ENCODE measurements at regions not wholly inside any gene's neighbourhood (a gene's known extent, or its start where the extent isn't known, plus 50 kb on each side); places are given as distances from the start of the nearest gene placed in this dataset.

DNA sequence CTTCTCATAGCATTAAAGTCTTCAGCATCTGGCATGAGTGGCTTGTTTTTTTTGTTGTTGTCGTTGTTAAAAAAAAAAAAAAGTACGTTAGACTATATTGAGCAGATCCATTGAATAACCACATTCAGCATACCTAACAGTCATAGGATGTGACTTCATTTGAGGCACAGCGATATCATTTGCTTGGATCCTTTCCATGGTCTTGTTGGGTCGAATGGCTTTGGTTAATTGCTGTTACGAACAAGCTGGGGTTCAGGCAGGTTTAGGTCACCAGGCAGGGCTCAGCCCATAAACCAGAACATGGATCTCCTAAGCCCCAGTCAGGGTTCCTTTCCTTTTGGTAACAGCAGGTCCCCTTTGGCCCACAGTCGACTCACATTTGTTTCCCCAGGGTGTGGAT lies 76.2 kb downstream of the POLR2M start:
- Histone ChIP-seq H3K4me3 (ENCODE audit: low read depth in 2 of 2, low read length in 2 of 2) (no peak overlapping the region), H3K4me1 (ENCODE audit: control insufficient read depth, insufficient read depth, low read length) (no peaks in the 10 kb centered on the region), H3K36me3 (ENCODE audit: control insufficient read depth, insufficient read depth, low read length) (no peaks in the 10 kb centered on the region), H3K27me3 (ENCODE audit: control insufficient read depth, insufficient read depth, low read length) (peaks cover 5% of the 10 kb centered on the region), H3K27ac (ENCODE audit: low read length) (no peak overlapping the region), H3K9me3 (ENCODE audit: control insufficient read depth, insufficient read depth, low read depth, low read length) (no peaks in the 10 kb centered on the region)
- CTCF ChIA-PET, result no interaction called here
- ATAC-seq, result no peak
- POLR2A ChIA-PET, result interaction anchor here (0.6 kb wide), 1 partner anchor 72 kb away, joined by 3 read pairs; no protein-coding TSS in a partner anchor
- in situ Hi-C loops (cut with HindIII; ENCODE audit: low pct_unique_long_range_greater_than_20kb, low sequenced_read_pairs), result no loop called here
- no TSS peak for BruUV-seq (replicated peaks)
- intact Hi-C loops (cut with micrococcal nuclease; ENCODE audit: unreplicated experiment), result no loop called here
- no peak for DNase-seq (ENCODE audit: low read depth, low spot score)
- TF ChIP-seq, protein P1, sequence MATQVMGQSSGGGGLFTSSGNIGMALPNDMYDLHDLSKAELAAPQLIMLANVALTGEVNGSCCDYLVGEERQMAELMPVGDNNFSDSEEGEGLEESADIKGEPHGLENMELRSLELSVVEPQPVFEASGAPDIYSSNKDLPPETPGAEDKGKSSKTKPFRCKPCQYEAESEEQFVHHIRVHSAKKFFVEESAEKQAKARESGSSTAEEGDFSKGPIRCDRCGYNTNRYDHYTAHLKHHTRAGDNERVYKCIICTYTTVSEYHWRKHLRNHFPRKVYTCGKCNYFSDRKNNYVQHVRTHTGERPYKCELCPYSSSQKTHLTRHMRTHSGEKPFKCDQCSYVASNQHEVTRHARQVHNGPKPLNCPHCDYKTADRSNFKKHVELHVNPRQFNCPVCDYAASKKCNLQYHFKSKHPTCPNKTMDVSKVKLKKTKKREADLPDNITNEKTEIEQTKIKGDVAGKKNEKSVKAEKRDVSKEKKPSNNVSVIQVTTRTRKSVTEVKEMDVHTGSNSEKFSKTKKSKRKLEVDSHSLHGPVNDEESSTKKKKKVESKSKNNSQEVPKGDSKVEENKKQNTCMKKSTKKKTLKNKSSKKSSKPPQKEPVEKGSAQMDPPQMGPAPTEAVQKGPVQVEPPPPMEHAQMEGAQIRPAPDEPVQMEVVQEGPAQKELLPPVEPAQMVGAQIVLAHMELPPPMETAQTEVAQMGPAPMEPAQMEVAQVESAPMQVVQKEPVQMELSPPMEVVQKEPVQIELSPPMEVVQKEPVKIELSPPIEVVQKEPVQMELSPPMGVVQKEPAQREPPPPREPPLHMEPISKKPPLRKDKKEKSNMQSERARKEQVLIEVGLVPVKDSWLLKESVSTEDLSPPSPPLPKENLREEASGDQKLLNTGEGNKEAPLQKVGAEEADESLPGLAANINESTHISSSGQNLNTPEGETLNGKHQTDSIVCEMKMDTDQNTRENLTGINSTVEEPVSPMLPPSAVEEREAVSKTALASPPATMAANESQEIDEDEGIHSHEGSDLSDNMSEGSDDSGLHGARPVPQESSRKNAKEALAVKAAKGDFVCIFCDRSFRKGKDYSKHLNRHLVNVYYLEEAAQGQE (IDR thresholded peaks at IDR 0.05; ENCODE audit: insufficient read depth in 1 of 2, low read depth in 2 of 2, low read length in 1 of 2), result no peak
- TF ChIP-seq POLR2AphosphoS5 (IDR thresholded peaks at IDR 0.05; ENCODE audit: low read depth, low read length) (no peak), SIN3A (IDR thresholded peaks at IDR 0.05; ENCODE audit: borderline replicate concordance, insufficient read depth, low read depth, low read length) (no peak), TCF7L2 (IDR thresholded peaks at IDR 0.05; ENCODE audit: low read depth, low read length) (no peak)
- TF ChIP-seq, protein P2, sequence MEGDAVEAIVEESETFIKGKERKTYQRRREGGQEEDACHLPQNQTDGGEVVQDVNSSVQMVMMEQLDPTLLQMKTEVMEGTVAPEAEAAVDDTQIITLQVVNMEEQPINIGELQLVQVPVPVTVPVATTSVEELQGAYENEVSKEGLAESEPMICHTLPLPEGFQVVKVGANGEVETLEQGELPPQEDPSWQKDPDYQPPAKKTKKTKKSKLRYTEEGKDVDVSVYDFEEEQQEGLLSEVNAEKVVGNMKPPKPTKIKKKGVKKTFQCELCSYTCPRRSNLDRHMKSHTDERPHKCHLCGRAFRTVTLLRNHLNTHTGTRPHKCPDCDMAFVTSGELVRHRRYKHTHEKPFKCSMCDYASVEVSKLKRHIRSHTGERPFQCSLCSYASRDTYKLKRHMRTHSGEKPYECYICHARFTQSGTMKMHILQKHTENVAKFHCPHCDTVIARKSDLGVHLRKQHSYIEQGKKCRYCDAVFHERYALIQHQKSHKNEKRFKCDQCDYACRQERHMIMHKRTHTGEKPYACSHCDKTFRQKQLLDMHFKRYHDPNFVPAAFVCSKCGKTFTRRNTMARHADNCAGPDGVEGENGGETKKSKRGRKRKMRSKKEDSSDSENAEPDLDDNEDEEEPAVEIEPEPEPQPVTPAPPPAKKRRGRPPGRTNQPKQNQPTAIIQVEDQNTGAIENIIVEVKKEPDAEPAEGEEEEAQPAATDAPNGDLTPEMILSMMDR (IDR thresholded peaks at IDR 0.05), result no peak

DNA sequence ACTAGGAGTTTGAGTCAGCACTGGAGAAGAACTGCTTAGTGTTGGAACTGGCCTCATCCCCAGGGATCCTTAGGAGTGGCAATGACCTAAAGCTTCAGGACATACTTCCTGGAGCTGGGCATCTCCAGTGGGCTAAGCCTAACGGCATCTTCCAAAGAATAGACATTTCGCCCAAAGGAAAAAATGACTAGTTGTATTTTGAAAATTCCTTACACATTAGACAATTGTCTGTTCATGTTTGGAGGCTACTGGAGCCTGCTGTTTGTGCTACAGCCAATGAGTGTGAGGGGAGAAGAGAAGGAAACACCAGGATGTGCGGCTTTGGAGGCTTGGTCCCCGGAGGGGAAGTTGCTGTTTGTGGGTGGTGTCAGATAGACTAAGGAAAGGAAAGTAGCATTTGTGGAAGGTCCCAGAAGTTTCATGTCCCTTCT lies 77.6 kb downstream of the POLR2M start:
- Histone ChIP-seq H3K4me3 (ENCODE audit: low read depth in 2 of 2, low read length in 2 of 2) (no peak overlapping the region), H3K27me3 (ENCODE audit: control insufficient read depth, insufficient read depth, low read length) (peaks cover 5% of the 10 kb centered on the region), H3K36me3 (ENCODE audit: control insufficient read depth, insufficient read depth, low read length) (no peaks in the 10 kb centered on the region), H3K27ac (ENCODE audit: low read length) (no peak overlapping the region), H3K9me3 (ENCODE audit: control insufficient read depth, insufficient read depth, low read depth, low read length) (no peaks in the 10 kb centered on the region), H3K4me1 (ENCODE audit: control insufficient read depth, insufficient read depth, low read length) (no peaks in the 10 kb centered on the region)
- BruUV-seq (replicated peaks), result no TSS peak
- ChIA-PET POLR2A (no interaction called here), CTCF (no interaction called here)
- TF ChIP-seq POLR2AphosphoS5 (IDR thresholded peaks at IDR 0.05; ENCODE audit: low read depth, low read length) (no peak), TCF7L2 (IDR thresholded peaks at IDR 0.05; ENCODE audit: low read depth, low read length) (no peak), SIN3A (IDR thresholded peaks at IDR 0.05; ENCODE audit: borderline replicate concordance, insufficient read depth, low read depth, low read length) (no peak)
- TF ChIP-seq, protein P2 (IDR thresholded peaks at IDR 0.05), result no peak
- TF ChIP-seq, protein P1 (IDR thresholded peaks at IDR 0.05; ENCODE audit: insufficient read depth in 1 of 2, low read depth in 2 of 2, low read length in 1 of 2), result no peak
- intact Hi-C loops (cut with micrococcal nuclease; ENCODE audit: unreplicated experiment) (no loop called here), in situ Hi-C loops (cut with HindIII; ENCODE audit: low pct_unique_long_range_greater_than_20kb, low sequenced_read_pairs) (no loop called here)
- DNase-seq (ENCODE audit: low read depth, low spot score) (no peak), ATAC-seq (no peak)

Measured in Panc1 (cell line).